ENCODE measurements at regions not wholly inside any gene's neighbourhood (a gene's known extent, or its start where the extent isn't known, plus 50 kb on each side); places are given as distances from the start of the nearest gene placed in this dataset.

GRCh38 chr13:50124536-50125303 is 109.5 kb downstream of the KCNRG start (continued):
- TF ChIP-seq ZNF266 (tag by site-specific recombination; IDR thresholded peaks at IDR 0.05; ENCODE audit: low read depth) (no peak), ZNF26 (tag by site-specific recombination; IDR thresholded peaks at IDR 0.05) (no peak), OVOL3 (tag by site-specific recombination; IDR thresholded peaks at IDR 0.05) (no peak), MZF1 (tag by site-specific recombination; IDR thresholded peaks at IDR 0.05; ENCODE audit: borderline replicate concordance) (no peak), KLF10 (tag by site-specific recombination; IDR thresholded peaks at IDR 0.05) (0 out of 2 replicates have a peak, but pooled peaks have one; percentile 9), ZNF610 (tag by site-specific recombination; IDR thresholded peaks at IDR 0.05; ENCODE audit: borderline replicate concordance) (0 out of 2 replicates have a peak, but pooled peaks have one; percentile 43), TSHZ1 (tag by site-specific recombination; IDR thresholded peaks at IDR 0.05; ENCODE audit: borderline replicate concordance) (no peak), ZSCAN18 (tag by site-specific recombination; IDR thresholded peaks at IDR 0.05) (no peak), ZNF274 (IDR thresholded peaks at IDR 0.05; ENCODE audit: low read length) (no peak), ZNF274 (tag by site-specific recombination; IDR thresholded peaks at IDR 0.05; ENCODE audit: borderline replicate concordance) (no peak), ZNF510 (tag by site-specific recombination; IDR thresholded peaks at IDR 0.05; ENCODE audit: insufficient replicate concordance) (no peak)

- Histone ChIP-seq H3K36me3 (ENCODE audit: control insufficient read depth in 2 of 2, insufficient read depth in 1 of 2, low read length in 2 of 2) (no peaks in the 10 kb centered on the region), H3K4me1 (ENCODE audit: control insufficient read depth, insufficient read depth, low read length) (peaks cover 1% of the 10 kb centered on the region), H3K27ac (ENCODE audit: extremely low read depth, low read depth, low read length) (peak overlapping the region; percentile 99), H3K9me3 (ENCODE audit: control insufficient read depth, insufficient read depth, low read depth, low read length) (no peaks in the 10 kb centered on the region), H3K4me3 (ENCODE audit: low read depth, low read length) (peak overlapping the region; percentile 63)
- POLR2A ChIA-PET = interaction anchor here (1.2 to 4.3 kb wide), 7 partner anchors 10 to 786 kb away, joined by 3 to 50 read pairs (median 5); partner anchors contain the start of gene SPRYD7
- TF ChIP-seq ZNF292 (tag by site-specific recombination; IDR thresholded peaks at IDR 0.05; ENCODE audit: borderline replicate concordance, low read depth) = no peak
- TF ChIP-seq SP2 (tag by site-specific recombination; IDR thresholded peaks at IDR 0.05) = 0 out of 2 replicates have a peak, but pooled peaks have one; percentile 43
- CTCF ChIA-PET = no interaction called here
These were observed 110.0 kb downstream of the KCNRG start for GRCh38 chr13:50125304-50125553.

- POLR2A ChIA-PET = interaction anchor here (0.8 to 4.3 kb wide), 10 partner anchors 10 to 786 kb away, joined by 3 to 50 read pairs (median 5); partner anchors contain the start of genes SPRYD7 and TRIM13
- peak; percentile 76 for TF ChIP-seq GLIS1 (tag by site-specific recombination; IDR thresholded peaks at IDR 0.05)
- peak; percentile 98 for TF ChIP-seq ZFHX2 (tag by site-specific recombination; conservative IDR thresholded peaks at IDR 0.05)
- TF ChIP-seq ZEB2 (tag by site-specific recombination; IDR thresholded peaks at IDR 0.05) = 0 out of 2 replicates have a peak, but pooled peaks have one; percentile 35
- TF ChIP-seq ZBTB10 (tag by site-specific recombination; IDR thresholded peaks at IDR 0.05) = no peak
- no peak for TF ChIP-seq ZNF549 (tag by site-specific recombination; IDR thresholded peaks at IDR 0.05)
- TF ChIP-seq ZNF677 (tag by site-specific recombination; IDR thresholded peaks at IDR 0.05) = peak; percentile 50; the same call in 1 of the 2 replicates
These were observed 110.5 kb downstream of the KCNRG start for GRCh38 chr13:50125554-50126262.

More at GRCh38 chr13:50125554-50126262, 110.5 kb downstream of the KCNRG start:
- no peaks in the 10 kb centered on the region for H3K36me3 ChIP-seq (ENCODE audit: control insufficient read depth in 2 of 2, insufficient read depth in 1 of 2, low read length in 2 of 2)
- CTCF ChIA-PET = interaction anchor here (0.5 to 0.7 kb wide), 2 partner anchors 116 to 148 kb away, joined by 4 read pairs; no protein-coding TSS in a partner anchor
- H3K4me3 ChIP-seq (ENCODE audit: low read depth, low read length) = peak overlapping the region; percentile 63
- peak overlapping the region; percentile 99 for H3K27ac ChIP-seq (ENCODE audit: extremely low read depth, low read depth, low read length)
- no peaks in the 10 kb centered on the region for H3K9me3 ChIP-seq (ENCODE audit: control insufficient read depth, insufficient read depth, low read depth, low read length)
- no peaks in the 10 kb centered on the region; the same call in 1 of the 2 replicates for H3K4me1 ChIP-seq (ENCODE audit: control insufficient read depth, insufficient read depth, low read length)

All from HEK293 (cell line).